ENCODE measurements at regions not wholly inside any gene's neighbourhood (a gene's known extent, or its start where the extent isn't known, plus 50 kb on each side); places are given as distances from the start of the nearest gene placed in this dataset.

- Mint-ChIP-seq H3K36me3 (no peaks in the 10 kb centered on the region), H3K4me1 (no peaks in the 10 kb centered on the region), H3K9me3 (no peaks in the 10 kb centered on the region), H3K27ac (no peak overlapping the region), H3K4me3 (no peak overlapping the region), H3K27me3 (peaks cover 8 to 10% of the 10 kb centered on the region in 2 donors)
- no peak overlapping the region for H3K27ac ChIP-seq (ENCODE audit: low read depth, low read length)
- intact Hi-C loops (cut with micrococcal nuclease): no loop called here
- H3K4me3 ChIP-seq (ENCODE audit: low read length in 2 of 2): no peak overlapping the region
- ChIA-PET POLR2A (ENCODE audit: partially characterized antibody) (no interaction called here), CTCF (ENCODE audit: partially characterized antibody) (no interaction called here)
- no peak for DNase-seq
- no peaks in the 10 kb centered on the region for H3K4me1 ChIP-seq (ENCODE audit: insufficient read depth, low read length)
- no peaks in the 10 kb centered on the region for H3K9me3 ChIP-seq (ENCODE audit: control insufficient read depth in 1 of 2, low read length in 2 of 2)
- H3K27me3 ChIP-seq (ENCODE audit: insufficient read depth, low read length): no peaks in the 10 kb centered on the region
- H3K36me3 ChIP-seq (ENCODE audit: insufficient read depth, low read length): no peaks in the 10 kb centered on the region
These were observed 95.0 kb upstream of the ALDH1A3 start for GRCh38 chr15:100784493-100785180.

- Histone ChIP-seq H3K4me3 (ENCODE audit: low read length in 2 of 2) (no peak overlapping the region), H3K27ac (ENCODE audit: low read depth, low read length) (no peak overlapping the region), H3K36me3 (ENCODE audit: insufficient read depth, low read length) (no peaks in the 10 kb centered on the region), H3K9me3 (ENCODE audit: control insufficient read depth in 1 of 2, low read length in 2 of 2) (no peaks in the 10 kb centered on the region), H3K27me3 (ENCODE audit: insufficient read depth, low read length) (no peaks in the 10 kb centered on the region), H3K4me1 (ENCODE audit: insufficient read depth, low read length) (no peaks in the 10 kb centered on the region)
- Mint-ChIP-seq H3K9me3 (no peaks in the 10 kb centered on the region), H3K27ac (no peak overlapping the region), H3K36me3 (no peaks in the 10 kb centered on the region), H3K4me3 (no peak overlapping the region), H3K27me3 (peaks cover 7 to 8% of the 10 kb centered on the region in 2 donors), H3K4me1 (no peaks in the 10 kb centered on the region)
- ChIA-PET CTCF (ENCODE audit: partially characterized antibody) (no interaction called here), POLR2A (ENCODE audit: partially characterized antibody) (no interaction called here)
- DNase-seq: no peak
- intact Hi-C loops (cut with micrococcal nuclease): no loop called here
These were observed 94.2 kb upstream of the ALDH1A3 start for GRCh38 chr15:100785181-100786138.

DNA sequence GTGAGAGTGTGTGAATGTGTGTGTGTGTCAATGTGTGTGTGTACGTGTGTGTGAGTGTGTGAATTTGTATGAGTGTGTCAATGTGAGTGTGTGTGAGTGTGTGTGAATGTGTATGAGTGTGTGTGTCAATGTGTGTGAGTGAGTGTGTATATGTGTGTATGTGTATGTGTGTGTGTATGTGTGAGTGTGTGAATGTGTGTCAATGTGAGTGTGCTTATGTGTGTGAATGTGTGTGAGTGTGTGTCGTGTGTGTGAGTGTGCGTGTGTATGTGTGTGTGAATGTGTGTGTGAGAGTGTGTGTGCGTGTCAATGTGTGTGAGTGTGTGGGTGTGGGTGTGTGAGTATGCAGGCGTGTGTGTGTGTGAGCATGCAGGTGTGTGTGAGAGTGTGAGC, 93.5 kb upstream of the ALDH1A3 start:
- Mint-ChIP-seq H3K4me1 (no peaks in the 10 kb centered on the region), H3K36me3 (no peaks in the 10 kb centered on the region), H3K9me3 (no peaks in the 10 kb centered on the region), H3K27ac (no peak overlapping the region), H3K4me3 (no peak overlapping the region), H3K27me3 (peaks cover 11 to 13% of the 10 kb centered on the region in 2 donors)
- ChIA-PET POLR2A (ENCODE audit: partially characterized antibody) (no interaction called here), CTCF (ENCODE audit: partially characterized antibody) (no interaction called here)
- no peaks in the 10 kb centered on the region for H3K36me3 ChIP-seq (ENCODE audit: insufficient read depth, low read length)
- no peak overlapping the region for H3K27ac ChIP-seq (ENCODE audit: low read depth, low read length)
- intact Hi-C loops (cut with micrococcal nuclease): no loop called here
- no peaks in the 10 kb centered on the region for H3K27me3 ChIP-seq (ENCODE audit: insufficient read depth, low read length)
- no peak overlapping the region for H3K4me3 ChIP-seq (ENCODE audit: low read length in 2 of 2)
- H3K4me1 ChIP-seq (ENCODE audit: insufficient read depth, low read length): no peaks in the 10 kb centered on the region
- DNase-seq: no peak
- no peaks in the 10 kb centered on the region for H3K9me3 ChIP-seq (ENCODE audit: control insufficient read depth in 1 of 2, low read length in 2 of 2)

- ChIA-PET POLR2A (ENCODE audit: partially characterized antibody) (no interaction called here), CTCF (ENCODE audit: partially characterized antibody) (no interaction called here)
- intact Hi-C loops (cut with micrococcal nuclease): no loop called here
- Histone ChIP-seq H3K36me3 (ENCODE audit: insufficient read depth, low read length) (no peaks in the 10 kb centered on the region), H3K27ac (ENCODE audit: low read depth, low read length) (no peak overlapping the region), H3K27me3 (ENCODE audit: insufficient read depth, low read length) (no peaks in the 10 kb centered on the region), H3K4me1 (ENCODE audit: insufficient read depth, low read length) (no peaks in the 10 kb centered on the region), H3K4me3 (ENCODE audit: low read length in 2 of 2) (no peak overlapping the region), H3K9me3 (ENCODE audit: control insufficient read depth in 1 of 2, low read length in 2 of 2) (no peaks in the 10 kb centered on the region)
- H3K4me1 Mint-ChIP-seq: no peaks in the 10 kb centered on the region
- H3K27me3 Mint-ChIP-seq: peaks cover 11% of the 10 kb centered on the region in 2 donors
- H3K9me3 Mint-ChIP-seq: no peaks in the 10 kb centered on the region
- no peak overlapping the region for H3K4me3 Mint-ChIP-seq
- DNase-seq: no peak
- H3K27ac Mint-ChIP-seq: no peak overlapping the region
- H3K36me3 Mint-ChIP-seq: no peaks in the 10 kb centered on the region
These were observed 92.6 kb upstream of the ALDH1A3 start for GRCh38 chr15:100786901-100787566.

DNA sequence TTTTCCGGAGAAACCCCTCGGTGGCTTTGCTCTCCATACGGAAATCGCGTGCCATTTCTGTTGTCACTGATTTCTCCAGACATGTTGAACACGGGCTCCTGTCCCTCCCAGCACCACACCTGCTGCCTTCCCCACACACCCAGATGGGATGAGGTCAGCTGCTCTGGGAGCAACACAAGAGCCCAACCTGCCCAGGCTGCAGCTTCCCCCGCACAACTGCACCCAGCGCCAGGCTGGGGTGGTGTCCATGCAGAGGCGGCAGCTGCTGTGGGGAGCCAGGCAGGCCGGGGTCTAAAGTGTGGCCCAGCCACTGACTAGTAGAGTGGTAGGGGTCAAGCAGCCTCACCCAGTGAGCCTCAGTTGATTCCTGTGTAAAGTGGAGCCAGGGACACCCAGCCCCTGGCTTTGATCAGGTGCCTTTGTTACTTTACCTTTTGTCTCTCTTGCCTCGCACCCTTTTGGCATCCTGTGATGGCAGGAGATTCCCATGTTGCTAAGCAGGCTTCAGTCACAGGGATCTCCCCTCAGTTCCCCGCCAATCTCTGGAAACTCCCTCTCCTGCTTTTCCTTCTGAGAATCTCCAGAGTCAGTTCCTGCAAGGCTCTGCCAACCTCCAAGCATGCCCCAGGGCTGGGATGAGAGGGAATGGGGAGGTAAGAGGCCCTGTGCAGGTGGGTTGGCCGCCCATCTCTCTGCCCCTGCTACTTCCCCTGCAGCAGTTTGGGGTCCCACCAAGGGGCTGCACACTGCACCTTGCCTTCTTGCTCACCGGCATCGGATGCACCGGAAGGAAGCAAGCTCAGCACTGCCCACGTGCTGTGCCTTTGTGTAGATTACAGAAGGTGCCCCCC, 91.8 kb upstream of the ALDH1A3 start:
- DNase-seq: no peak
- Mint-ChIP-seq H3K27me3 (peaks cover 11 to 12% of the 10 kb centered on the region in 2 donors), H3K9me3 (no peaks in the 10 kb centered on the region), H3K4me1 (no peaks in the 10 kb centered on the region), H3K36me3 (no peaks in the 10 kb centered on the region), H3K27ac (no peak overlapping the region), H3K4me3 (no peak overlapping the region)
- Histone ChIP-seq H3K4me1 (ENCODE audit: insufficient read depth, low read length) (no peaks in the 10 kb centered on the region), H3K36me3 (ENCODE audit: insufficient read depth, low read length) (no peaks in the 10 kb centered on the region), H3K27me3 (ENCODE audit: insufficient read depth, low read length) (no peaks in the 10 kb centered on the region), H3K9me3 (ENCODE audit: control insufficient read depth in 1 of 2, low read length in 2 of 2) (no peaks in the 10 kb centered on the region), H3K27ac (ENCODE audit: low read depth, low read length) (no peak overlapping the region), H3K4me3 (ENCODE audit: low read length in 2 of 2) (no peak overlapping the region)
- intact Hi-C loops (cut with micrococcal nuclease): no loop called here
- ChIA-PET CTCF (ENCODE audit: partially characterized antibody) (no interaction called here), POLR2A (ENCODE audit: partially characterized antibody) (no interaction called here)

DNA sequence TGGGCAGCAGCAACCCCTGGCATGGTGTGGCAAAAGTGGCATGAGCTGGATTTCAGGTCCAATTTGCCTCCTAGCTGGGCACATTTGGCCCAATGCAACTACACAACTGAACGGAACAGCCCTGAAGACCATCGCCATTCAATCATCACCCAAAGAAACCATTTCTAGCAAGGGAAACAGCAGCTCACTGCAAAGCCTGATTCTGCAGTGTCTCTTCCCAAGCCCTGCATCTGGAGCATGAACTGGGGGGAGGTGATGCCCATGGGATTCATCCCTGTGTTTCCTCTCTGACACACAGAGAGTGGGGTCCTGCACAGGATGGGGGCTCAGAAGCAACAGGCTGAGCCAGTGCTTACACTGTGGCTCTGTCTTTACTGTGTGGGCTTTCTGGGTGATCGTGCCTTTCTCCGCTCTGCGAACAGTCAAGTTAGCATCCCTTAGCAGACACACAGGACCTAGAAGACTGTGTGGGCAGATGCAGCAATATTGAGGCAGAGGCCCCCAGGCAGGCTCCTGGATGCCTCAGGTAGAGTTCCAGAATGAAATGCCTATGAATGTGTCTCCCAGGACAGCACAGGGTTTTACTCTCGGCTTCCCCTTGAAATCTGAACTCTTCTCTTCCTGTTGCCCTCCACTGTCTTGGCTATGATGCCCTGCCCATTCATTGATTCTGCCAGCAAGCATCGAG, 91.1 kb upstream of the ALDH1A3 start:
- Histone ChIP-seq H3K36me3 (ENCODE audit: insufficient read depth, low read length) (no peaks in the 10 kb centered on the region), H3K4me3 (ENCODE audit: low read length in 2 of 2) (no peak overlapping the region), H3K27ac (ENCODE audit: low read depth, low read length) (no peak overlapping the region), H3K4me1 (ENCODE audit: insufficient read depth, low read length) (no peaks in the 10 kb centered on the region), H3K9me3 (ENCODE audit: control insufficient read depth in 1 of 2, low read length in 2 of 2) (no peaks in the 10 kb centered on the region), H3K27me3 (ENCODE audit: insufficient read depth, low read length) (no peaks in the 10 kb centered on the region)
- H3K4me1 Mint-ChIP-seq: no peaks in the 10 kb centered on the region
- H3K36me3 Mint-ChIP-seq: no peaks in the 10 kb centered on the region
- intact Hi-C loops (cut with micrococcal nuclease): no loop called here
- H3K4me3 Mint-ChIP-seq: no peak overlapping the region
- POLR2A ChIA-PET (ENCODE audit: partially characterized antibody): no interaction called here
- DNase-seq: no peak
- CTCF ChIA-PET (ENCODE audit: partially characterized antibody): no interaction called here
- peaks cover 8 to 12% of the 10 kb centered on the region in 2 donors for H3K27me3 Mint-ChIP-seq
- H3K9me3 Mint-ChIP-seq: no peaks in the 10 kb centered on the region
- no peak overlapping the region for H3K27ac Mint-ChIP-seq

Measured in CD4-positive, alpha-beta memory T cell (primary cell).